Posterior cingulate gyrus (tissue), 11 donors: ENCODE measurements at regions not wholly inside any gene's neighbourhood (a gene's known extent, or its start where the extent isn't known, plus 50 kb on each side); places are given as distances from the start of the nearest gene placed in this dataset.

Experiments
- DNase-seq, 10 donors: peaks; one replicate each; pipeline versions ENCODE4 v3.0.0 to v3.0.0-alpha.2; 2020 to 2021; ENCODE audit warnings: mixed read lengths in 3 of 10
- intact Hi-C: fragments of 100-400 bp; cut with DNase I; formaldehyde crosslinking; loops from one replicate; pipeline ENCODE4 v1.15.1; 2023

GRCh38 chr11:29783506-29783905 is 233.3 kb downstream of the KCNA4 start:
- intact Hi-C loops: no loop called here
- no peak for DNase-seq

- intact Hi-C loops: no loop called here
- peak in 7 of 10 donors; percentile 10 to 80 (median 19) for DNase-seq
These were observed 234.4 kb downstream of the KCNA4 start for GRCh38 chr11:29782447-29782846.

GRCh38 chr11:29781268-29781667 is 235.6 kb downstream of the KCNA4 start:
- DNase-seq: peak in 8 of 10 donors; percentile 33 to 89 (median 53)
- intact Hi-C loops: no loop called here

- intact Hi-C loops: no loop called here
- DNase-seq: peak in 7 of 10 donors; percentile 50 to 92 (median 60)
These were observed 236.1 kb downstream of the KCNA4 start for GRCh38 chr11:29780756-29781155.

- DNase-seq: peak in 6 of 10 donors; percentile 31 to 84 (median 53)
- intact Hi-C loops: no loop called here
These were observed 243.1 kb downstream of the KCNA4 start for GRCh38 chr11:29773656-29774264.

GRCh38 chr11:29756871-29757270 is 260.0 kb downstream of the KCNA4 start:
- peak in 2 of 10 donors; percentile 51 to 72 for DNase-seq
- intact Hi-C loops: no loop called here

GRCh38 chr11:29755474-29755873 is 261.4 kb downstream of the KCNA4 start:
- intact Hi-C loops: no loop called here
- peak in 2 of 10 donors; percentile 59 to 77 for DNase-seq

- DNase-seq: no peak
- intact Hi-C loops: no loop called here
These were observed 265.2 kb downstream of the KCNA4 start for GRCh38 chr11:29751618-29752017.

GRCh38 chr11:29750392-29750791 is 266.4 kb downstream of the KCNA4 start:
- intact Hi-C loops: no loop called here
- DNase-seq: no peak

GRCh38 chr11:29734287-29734686 is 282.5 kb downstream of the KCNA4 start:
- intact Hi-C loops: no loop called here
- DNase-seq: no peak

GRCh38 chr11:29713831-29714320 is 303.0 kb downstream of the KCNA4 start:
- intact Hi-C loops: no loop called here
- DNase-seq: no peak

GRCh38 chr11:29712616-29713015 is 304.2 kb downstream of the KCNA4 start:
- intact Hi-C loops: no loop called here
- peak in 1 of 10 donors; percentile 79 for DNase-seq

GRCh38 chr11:29707924-29708323 is 308.9 kb downstream of the KCNA4 start:
- no peak for DNase-seq
- intact Hi-C loops: no loop called here

GRCh38 chr11:29685361-29685760 is 331.5 kb downstream of the KCNA4 start:
- no peak for DNase-seq
- intact Hi-C loops: no loop called here

GRCh38 chr11:29682856-29683255 is 334.0 kb downstream of the KCNA4 start:
- intact Hi-C loops: no loop called here
- DNase-seq: no peak

GRCh38 chr11:29679996-29680395 is 336.8 kb downstream of the KCNA4 start:
- intact Hi-C loops: no loop called here
- DNase-seq: no peak

GRCh38 chr11:29676993-29677392 is 339.8 kb downstream of the KCNA4 start:
- intact Hi-C loops: no loop called here
- no peak for DNase-seq

GRCh38 chr11:29669310-29669709 is 347.5 kb downstream of the KCNA4 start:
- DNase-seq: no peak
- intact Hi-C loops: no loop called here

GRCh38 chr11:29657709-29658108 is 359.1 kb downstream of the KCNA4 start:
- intact Hi-C loops: no loop called here
- no peak for DNase-seq

GRCh38 chr11:29656597-29656996 is 360.2 kb downstream of the KCNA4 start:
- no peak for DNase-seq
- intact Hi-C loops: no loop called here

GRCh38 chr11:29645373-29645772 is 371.5 kb downstream of the KCNA4 start:
- no peak for DNase-seq
- intact Hi-C loops: no loop called here

GRCh38 chr11:29641201-29641600 is 375.6 kb downstream of the KCNA4 start:
- intact Hi-C loops: no loop called here
- DNase-seq: no peak

- no peak for DNase-seq
- intact Hi-C loops: no loop called here
These were observed 382.1 kb downstream of the KCNA4 start for GRCh38 chr11:29634744-29635143.
